Keratinocyte (primary cell): ENCODE measurements at regions not wholly inside any gene's neighbourhood (a gene's known extent, or its start where the extent isn't known, plus 50 kb on each side); places are given as distances from the start of the nearest gene placed in this dataset.

ENCODE experiments used
- DNase-seq: peaks from one replicate; pipeline ENCODE4 v3.0.0-alpha.2; 2011; ENCODE audit warnings: low read depth, missing footprints, low spot score
- FAIRE-seq: peaks from 2 replicates; lab custom pipeline; 2011; peaks lifted over from hg19 to GRCh38; lab: Jason Lieb, UNC
- H2AFZ ChIP-seq: 2 replicates; pipeline ENCODE4 v1.6.0; 2012; ENCODE audit warnings: low read length, control low read depth, inconsistent platforms; ENCODE audit not compliant: control insufficient read depth
- H3K27ac ChIP-seq: 2 replicates; pipeline ENCODE4 v1.5.1; 2011; ENCODE audit warnings: low read length; ENCODE audit not compliant: control insufficient read depth, insufficient read depth
- H3K27me3 ChIP-seq: 3 replicates; pipeline ENCODE4 v1.6.0; 2011; ENCODE audit warnings: low read length; ENCODE audit not compliant: control insufficient read depth, insufficient read depth; ENCODE audit errors: extremely low read depth
- H3K36me3 ChIP-seq, 2 experiments: 2 replicates in 1 of 2; 3 replicates in 1 of 2; pipeline ENCODE4 v1.5.1; 2011; ENCODE audit warnings: low read length in 2 of 2, mild to moderate bottlenecking in 1 of 2; ENCODE audit not compliant: control insufficient read depth in 2 of 2, insufficient read depth in 2 of 2; ENCODE audit errors: extremely low read depth in 1 of 2
- H3K4me1 ChIP-seq: 3 replicates; pipeline ENCODE4 v1.5.1; 2011; ENCODE audit warnings: low read length; ENCODE audit not compliant: control insufficient read depth, insufficient read depth; ENCODE audit errors: extremely low read depth
- H3K4me2 ChIP-seq: 3 replicates; pipeline ENCODE4 v1.6.0; 2011; ENCODE audit warnings: low read depth, low read length; ENCODE audit not compliant: control insufficient read depth, insufficient read depth; ENCODE audit errors: extremely low read depth
- H3K4me3 ChIP-seq, 3 experiments: fragments of 200-600 bp in 1 of 3; sonication (generic) in 1 of 3; 2 replicates in 2 of 3; 3 replicates in 1 of 3; pipeline ENCODE4 v1.5.1; 2011 to 2016; ENCODE audit warnings: low read length in 3 of 3, mild to moderate bottlenecking in 3 of 3, control low read depth in 2 of 3, inconsistent platforms in 1 of 3, low read depth in 1 of 3, mixed read lengths in 1 of 3, mixed run types in 1 of 3, moderate library complexity in 1 of 3; ENCODE audit not compliant: control insufficient read depth in 2 of 3, insufficient read depth in 2 of 3; ENCODE audit errors: extremely low read depth in 1 of 3
- H3K79me2 ChIP-seq: 2 replicates; pipeline ENCODE4 v1.6.0; 2012; ENCODE audit warnings: low read length; ENCODE audit not compliant: control insufficient read depth, insufficient read depth
- H3K9ac ChIP-seq: 3 replicates; pipeline ENCODE4 v1.6.0; 2011; ENCODE audit warnings: low read length; ENCODE audit not compliant: control insufficient read depth, insufficient read depth; ENCODE audit errors: extremely low read depth
- H3K9me1 ChIP-seq: 3 replicates; pipeline ENCODE4 v1.6.0; 2011; ENCODE audit warnings: low read length; ENCODE audit not compliant: control insufficient read depth, insufficient read depth; ENCODE audit errors: extremely low read depth
- H3K9me3 ChIP-seq: 2 replicates; pipeline ENCODE4 v1.5.1; 2012; ENCODE audit warnings: low read depth, low read length; ENCODE audit not compliant: control insufficient read depth
- H4K20me1 ChIP-seq: 3 replicates; pipeline ENCODE4 v1.6.0; 2011; ENCODE audit warnings: low read length; ENCODE audit not compliant: control insufficient read depth, insufficient read depth; ENCODE audit errors: extremely low read depth
- CTCF ChIP-seq, 3 experiments: IDR thresholded peaks in 1 of 3; conservative IDR thresholded peaks in 1 of 3; optimal IDR thresholded peaks in 1 of 3; 2 replicates in 2 of 3; 3 replicates in 1 of 3; pipeline versions ENCODE3 to v1.5.1; 2011; ENCODE audit warnings: low read length in 3 of 3, mild to moderate bottlenecking in 3 of 3, moderate library complexity in 2 of 3, control low read depth in 1 of 3, inconsistent platforms in 1 of 3; ENCODE audit not compliant: insufficient read depth in 2 of 3; ENCODE audit errors: extremely low read depth in 1 of 3
- EZH2 ChIP-seq: IDR thresholded peaks from one replicate; pipeline ENCODE4 v1.6.1; 2012; ENCODE audit warnings: inconsistent platforms, mild to moderate bottlenecking, low read length, moderate library complexity
- dilution Hi-C: fragments of 300-500 bp; cut with MboI; formaldehyde crosslinking; loops from one replicate; pipeline ENCODE4 v1.7.0; 2020; ENCODE audit warnings: low sequenced_read_pairs; ENCODE audit not compliant: extremely low pct_ligation_motif_present

DNA sequence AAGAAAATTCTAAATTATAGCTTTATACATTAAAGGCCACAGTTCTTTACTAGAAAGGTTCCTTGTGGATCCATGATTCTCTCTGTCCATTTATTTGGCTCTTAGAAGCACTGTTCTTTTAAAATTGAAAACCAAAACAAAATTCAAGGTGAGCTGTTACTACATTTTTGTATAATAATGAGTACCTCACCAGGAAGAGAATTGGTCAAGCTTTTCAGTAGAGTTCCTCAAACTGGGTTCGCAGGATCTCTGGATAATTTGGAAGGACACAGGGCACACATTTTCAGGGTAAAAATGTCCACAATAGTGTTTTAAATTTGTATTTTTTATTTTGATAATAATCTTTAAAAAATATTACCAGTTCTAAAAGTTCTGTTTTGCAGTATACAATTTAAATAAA, 93.0 kb downstream of the PPP1R3A start:
- FAIRE-seq, result no peak
- TF ChIP-seq EZH2, result no peak
- TF ChIP-seq CTCF (optimal IDR thresholded peaks at IDR 0.05 in 1 of 3, IDR thresholded peaks at IDR 0.05 in 1 of 3, conservative IDR thresholded peaks at IDR 0.05 in 1 of 3; ENCODE audit: extremely low read depth in 1 of 3, insufficient read depth in 2 of 3, low read length in 3 of 3), result no peak
- dilution Hi-C loops, result no loop called here

GRCh38 chr7:113824117-113824823, 94.5 kb downstream of the PPP1R3A start:
- Histone ChIP-seq H3K36me3 (no peaks in the 10 kb centered on the region), H3K27ac (no peak overlapping the region), H3K27me3 (no peaks in the 10 kb centered on the region), H3K9me1 (no peaks in the 10 kb centered on the region), H4K20me1 (no peaks in the 10 kb centered on the region), H3K4me2 (no peak overlapping the region), H3K79me2 (no peaks in the 10 kb centered on the region), H3K9ac (no peak overlapping the region), H2AFZ (no peak overlapping the region), H3K4me3 (no peak overlapping the region), H3K4me1 (no peaks in the 10 kb centered on the region), H3K9me3 (no peaks in the 10 kb centered on the region)
- DNase-seq (no peak), FAIRE-seq (no peak)
- no peak for TF ChIP-seq EZH2
- no peak for TF ChIP-seq CTCF (optimal IDR thresholded peaks at IDR 0.05 in 1 of 3, IDR thresholded peaks at IDR 0.05 in 1 of 3, conservative IDR thresholded peaks at IDR 0.05 in 1 of 3; ENCODE audit: extremely low read depth in 1 of 3, insufficient read depth in 2 of 3, low read length in 3 of 3)
- dilution Hi-C loops, result no loop called here

More for the DNA sequence above, 93.0 kb downstream of the PPP1R3A start:
- H3K27ac ChIP-seq, result no peak overlapping the region
- DNase-seq, result no peak
- H3K4me3 ChIP-seq, result no peak overlapping the region
- no peak overlapping the region for H3K9ac ChIP-seq
- no peaks in the 10 kb centered on the region for H3K79me2 ChIP-seq
- H3K9me1 ChIP-seq, result no peaks in the 10 kb centered on the region
- no peaks in the 10 kb centered on the region for H4K20me1 ChIP-seq
- H3K27me3 ChIP-seq, result no peaks in the 10 kb centered on the region
- no peaks in the 10 kb centered on the region for H3K4me1 ChIP-seq
- no peak overlapping the region for H2AFZ ChIP-seq
- no peaks in the 10 kb centered on the region for H3K9me3 ChIP-seq
- H3K4me2 ChIP-seq, result no peak overlapping the region
- H3K36me3 ChIP-seq, result no peaks in the 10 kb centered on the region
